ENCODE measurements at regions not wholly inside any gene's neighbourhood (a gene's known extent, or its start where the extent isn't known, plus 50 kb on each side); places are given as distances from the start of the nearest gene placed in this dataset.

- TF ChIP-seq CTCF (IDR thresholded peaks at IDR 0.05; ENCODE audit: borderline replicate concordance, extremely low read depth, low read length, poor library complexity, severe bottlenecking) (no peak), EZH2 (IDR thresholded peaks at IDR 0.05; ENCODE audit: borderline replicate concordance, low read depth, low read length, severe bottlenecking) (no peak)
Measured at GRCh38 chr2:217632043-217632442, 370.8 kb downstream of the TNS1 start.
